Adrenal gland (tissue), 5 donors: ENCODE measurements at regions not wholly inside any gene's neighbourhood (a gene's known extent, or its start where the extent isn't known, plus 50 kb on each side); places are given as distances from the start of the nearest gene placed in this dataset.

Experiments used
- POLR2A ChIP-seq, 2 donors: fragments of 450-650 bp; IDR thresholded peaks; one replicate each; pipeline ENCODE4 v1.6.1; 2017; ENCODE audit warnings: antibody characterized with exemption in 2 of 2, mild to moderate bottlenecking in 2 of 2, moderate library complexity in 1 of 2
- TF ChIP-seq, protein P1 (sequence below), 6 experiments: fragments of 450-650 bp in 4 of 6; fragments of 200-600 bp in 2 of 6; sonication (generic) in 1 of 6; IDR thresholded peaks; 1 replicate in 5 of 6; 2 replicates in 1 of 6; pipeline versions ENCODE4 v1.5.1 to v1.8.0; 2016 to 2021; ENCODE audit warnings: antibody characterized with exemption in 6 of 6, mild to moderate bottlenecking in 2 of 6, moderate library complexity in 1 of 6
- donor health status: DM: no; HTN: no; CAD: no.

DNA sequence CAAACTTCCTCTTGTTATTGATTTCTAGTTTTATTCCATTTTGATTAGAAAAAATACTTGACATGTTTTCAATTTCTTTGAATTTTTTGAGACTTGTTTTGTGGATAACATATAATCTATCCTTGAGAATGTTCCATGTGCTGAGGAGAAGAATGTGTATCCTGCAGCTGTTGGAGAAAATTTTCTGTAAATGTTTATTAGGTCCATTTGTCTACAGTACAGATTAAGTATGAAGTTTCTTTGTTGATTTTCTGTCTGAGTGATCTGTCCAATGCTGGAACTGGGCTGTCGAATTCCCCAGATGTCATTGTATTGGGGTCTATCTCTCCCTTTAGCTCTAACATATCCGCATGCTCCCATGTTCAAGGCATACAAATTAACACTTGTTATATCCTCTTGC, 251.2 kb downstream of the CSNK1G3 start:
- TF ChIP-seq, protein P1, sequence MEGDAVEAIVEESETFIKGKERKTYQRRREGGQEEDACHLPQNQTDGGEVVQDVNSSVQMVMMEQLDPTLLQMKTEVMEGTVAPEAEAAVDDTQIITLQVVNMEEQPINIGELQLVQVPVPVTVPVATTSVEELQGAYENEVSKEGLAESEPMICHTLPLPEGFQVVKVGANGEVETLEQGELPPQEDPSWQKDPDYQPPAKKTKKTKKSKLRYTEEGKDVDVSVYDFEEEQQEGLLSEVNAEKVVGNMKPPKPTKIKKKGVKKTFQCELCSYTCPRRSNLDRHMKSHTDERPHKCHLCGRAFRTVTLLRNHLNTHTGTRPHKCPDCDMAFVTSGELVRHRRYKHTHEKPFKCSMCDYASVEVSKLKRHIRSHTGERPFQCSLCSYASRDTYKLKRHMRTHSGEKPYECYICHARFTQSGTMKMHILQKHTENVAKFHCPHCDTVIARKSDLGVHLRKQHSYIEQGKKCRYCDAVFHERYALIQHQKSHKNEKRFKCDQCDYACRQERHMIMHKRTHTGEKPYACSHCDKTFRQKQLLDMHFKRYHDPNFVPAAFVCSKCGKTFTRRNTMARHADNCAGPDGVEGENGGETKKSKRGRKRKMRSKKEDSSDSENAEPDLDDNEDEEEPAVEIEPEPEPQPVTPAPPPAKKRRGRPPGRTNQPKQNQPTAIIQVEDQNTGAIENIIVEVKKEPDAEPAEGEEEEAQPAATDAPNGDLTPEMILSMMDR (IDR thresholded peaks at IDR 0.05) = no peak
- no peak for TF ChIP-seq POLR2A (IDR thresholded peaks at IDR 0.05)
